GM23338 (cell line): ENCODE measurements at regions not wholly inside any gene's neighbourhood (a gene's known extent, or its start where the extent isn't known, plus 50 kb on each side); places are given as distances from the start of the nearest gene placed in this dataset.

Experiments
- ATAC-seq: fragments of 200-7000 bp; cut with Tn5 transposase; 3 replicates; pipeline ENCODE4 v1.9.1; 2020
- DNase-seq: peaks from one replicate; pipeline ENCODE4 v3.0.0-alpha.2; 2015; ENCODE audit warnings: low spot score
- H2AFZ ChIP-seq: fragments of 200-600 bp; sonication (generic); 2 replicates; pipeline ENCODE4 v1.8.0; 2016; ENCODE audit warnings: antibody characterized with exemption, mild to moderate bottlenecking, moderate library complexity
- H3F3A ChIP-seq: fragments of 200-600 bp; sonication (generic); replicated peaks from 2 replicates; pipeline ENCODE4 v1.8.0; 2017; ENCODE audit warnings: antibody characterized with exemption, mixed run types, low read depth
- H3K27ac ChIP-seq: fragments of 200-600 bp; sonication (generic); 2 replicates; pipeline ENCODE4 v1.6.1; 2016; ENCODE audit warnings: low read depth
- H3K27me3 ChIP-seq: fragments of 200-600 bp; sonication (generic); 2 replicates; pipeline ENCODE4 v1.8.0; 2016; ENCODE audit warnings: mild to moderate bottlenecking, mixed run types, moderate library complexity; ENCODE audit not compliant: insufficient read depth
- H3K36me3 ChIP-seq: fragments of 200-600 bp; sonication (generic); 2 replicates; pipeline ENCODE4 v1.8.0; 2016; ENCODE audit warnings: mild to moderate bottlenecking; ENCODE audit not compliant: insufficient read depth
- H3K4me1 ChIP-seq: fragments of 200-600 bp; sonication (generic); 2 replicates; pipeline ENCODE4 v1.8.0; 2016; ENCODE audit warnings: mild to moderate bottlenecking, moderate library complexity; ENCODE audit not compliant: insufficient read depth
- H3K4me2 ChIP-seq: fragments of 200-600 bp; sonication (generic); 2 replicates; pipeline ENCODE4 v1.7.1; 2017; ENCODE audit warnings: mixed run types
- H3K4me3 ChIP-seq: fragments of 200-600 bp; sonication (generic); 2 replicates; pipeline ENCODE4 v1.6.1; 2016; ENCODE audit warnings: mixed run types
- H3K79me2 ChIP-seq: fragments of 200-600 bp; sonication (generic); replicated peaks from 2 replicates; pipeline ENCODE4 v1.8.0; 2017; ENCODE audit warnings: mild to moderate bottlenecking; ENCODE audit not compliant: insufficient read depth
- H3K9me2 ChIP-seq: fragments of 200-600 bp; sonication (generic); 2 replicates; pipeline ENCODE4 v1.8.0; 2017; ENCODE audit not compliant: insufficient read depth
- H4K20me1 ChIP-seq: fragments of 200-600 bp; sonication (generic); replicated peaks from 2 replicates; pipeline ENCODE4 v1.8.0; 2017; ENCODE audit warnings: mild to moderate bottlenecking; ENCODE audit not compliant: insufficient read depth
- H3K27ac Mint-ChIP-seq: 2 replicates; pipeline ENCODE4 v1.8.0; 2020; ENCODE audit warnings: inconsistent platforms, mild to moderate bottlenecking, moderate library complexity, mixed read lengths
- H3K27me3 Mint-ChIP-seq: 3 replicates; pipeline ENCODE4 v1.8.0; 2022; ENCODE audit warnings: low read depth, mild to moderate bottlenecking, moderate library complexity, mixed read lengths, inconsistent platforms; ENCODE audit not compliant: insufficient read depth, poor library complexity
- H3K36me3 Mint-ChIP-seq: 3 replicates; pipeline ENCODE4 v1.8.0; 2021; ENCODE audit warnings: low read depth, mild to moderate bottlenecking, inconsistent platforms, moderate library complexity, mixed read lengths
- H3K4me1 Mint-ChIP-seq: 3 replicates; pipeline ENCODE4 v1.8.0; 2020; ENCODE audit warnings: mild to moderate bottlenecking, inconsistent platforms, mixed read lengths
- H3K4me3 Mint-ChIP-seq: 3 replicates; pipeline ENCODE4 v1.8.0; 2021; ENCODE audit warnings: moderate library complexity, mild to moderate bottlenecking, inconsistent platforms, mixed read lengths
- H3K9me3 Mint-ChIP-seq: 3 replicates; pipeline ENCODE4 v1.8.0; 2020; ENCODE audit warnings: moderate library complexity, mild to moderate bottlenecking, inconsistent platforms, mixed read lengths
- CREB1 ChIP-seq: fragments of 250-450 bp; sonication (Bioruptor Pico); IDR thresholded peaks from 2 replicates; pipeline ENCODE4 v1.5.0; 2020; ENCODE audit warnings: low read depth, mild to moderate bottlenecking, moderate library complexity
- CTCF ChIP-seq, 2 experiments: fragments of 200-600 bp in 1 of 2; sonication (generic) in 1 of 2; conservative IDR thresholded peaks; 2 replicates each; pipeline versions ENCODE4 v1.5.1 to v1.6.1; 2016 to 2017; ENCODE audit warnings: antibody characterized with exemption in 2 of 2, low read depth in 2 of 2, mild to moderate bottlenecking in 2 of 2, moderate library complexity in 1 of 2
- ETS1 ChIP-seq: IDR thresholded peaks from 2 replicates; pipeline ENCODE4 v1.6.1; 2016; ENCODE audit warnings: antibody characterized with exemption
- EZH2 ChIP-seq: fragments of 200-600 bp; sonication (generic); IDR thresholded peaks from one replicate; pipeline ENCODE4 v1.8.0; 2017; ENCODE audit warnings: antibody characterized with exemption, mild to moderate bottlenecking, low read depth; ENCODE audit not compliant: unreplicated experiment
- EZH2phosphoT487 ChIP-seq: fragments of 200-600 bp; sonication (generic); IDR thresholded peaks from one replicate; pipeline ENCODE4 v1.8.1; 2018; ENCODE audit warnings: antibody characterized with exemption; ENCODE audit not compliant: unreplicated experiment
- JUNB ChIP-seq: IDR thresholded peaks from one replicate; pipeline ENCODE4 v1.6.1; 2016; ENCODE audit warnings: antibody characterized with exemption; ENCODE audit not compliant: unreplicated experiment
- NANOG ChIP-seq: IDR thresholded peaks from 2 replicates; pipeline ENCODE4 v1.6.1; 2016; ENCODE audit warnings: antibody characterized with exemption, borderline replicate concordance
- POLR2AphosphoS5 ChIP-seq: IDR thresholded peaks from 2 replicates; pipeline ENCODE4 v1.6.1; 2016; ENCODE audit warnings: antibody characterized with exemption, low read depth
- STAT1 ChIP-seq: IDR thresholded peaks from one replicate; pipeline ENCODE4 v1.6.1; 2016; ENCODE audit warnings: antibody characterized with exemption; ENCODE audit not compliant: unreplicated experiment
- ZNF114 ChIP-seq: fragments of 250-450 bp; sonication (Bioruptor Pico); IDR thresholded peaks from 2 replicates; pipeline ENCODE4 v1.5.0; 2020; ENCODE audit warnings: mild to moderate bottlenecking, moderate library complexity
- ZNF331 ChIP-seq: fragments of 250-450 bp; sonication (Bioruptor Pico); IDR thresholded peaks from 2 replicates; pipeline ENCODE4 v1.5.0; 2020; ENCODE audit warnings: low read depth, mild to moderate bottlenecking, moderate library complexity

- no peaks in the 10 kb centered on the region for H3K79me2 ChIP-seq
- peak overlapping the region; percentile 74; the same call in 1 of the 2 replicates for H2AFZ ChIP-seq
- H3K27me3 ChIP-seq: no peaks in the 10 kb centered on the region
- H3K4me1 ChIP-seq: peaks cover 41% of the 10 kb centered on the region
- H3K36me3 ChIP-seq: no peaks in the 10 kb centered on the region
- peaks cover 27% of the 10 kb centered on the region for H3K36me3 Mint-ChIP-seq
- peak overlapping the region; percentile 7 for H3K4me2 ChIP-seq
- DNase-seq (peak; percentile 39), ATAC-seq (peak; percentile 61)
- peaks cover 27% of the 10 kb centered on the region for H3K9me3 Mint-ChIP-seq
- peak overlapping the region; percentile 40; the same call in 1 of the 2 replicates for H3K27ac ChIP-seq
- H3K9me2 ChIP-seq: peaks cover 9% of the 10 kb centered on the region; the same call in 1 of the 2 replicates
- H3K4me1 Mint-ChIP-seq: peaks cover 39% of the 10 kb centered on the region
- H3K27ac Mint-ChIP-seq: peak overlapping the region; percentile 25; the same call in 1 of the 2 replicates
- H3F3A ChIP-seq: no peaks in the 10 kb centered on the region
- peak in 1 of 2 experiments; percentile 22; a peak in 2 of 4 replicates for TF ChIP-seq CTCF (conservative IDR thresholded peaks at IDR 0.05; ENCODE audit: low read depth in 2 of 2)
- TF ChIP-seq ETS1: no peak
- peaks cover 12% of the 10 kb centered on the region for H3K27me3 Mint-ChIP-seq
- H3K4me3 ChIP-seq: no peak overlapping the region
- no peaks in the 10 kb centered on the region for H4K20me1 ChIP-seq
- H3K4me3 Mint-ChIP-seq: no peak overlapping the region
Measured at GRCh38 chr21:17903029-17903806, 84.1 kb upstream of the C21orf91 start.

GRCh38 chr21:17901458-17902079, 82.4 kb upstream of the C21orf91 start:
- peaks cover 40% of the 10 kb centered on the region for H3K36me3 Mint-ChIP-seq
- Histone ChIP-seq H3K27ac (peak overlapping the region; percentile 52; the same call in 1 of the 2 replicates), H3K4me2 (no peak overlapping the region), H3K9me2 (peaks cover 16% of the 10 kb centered on the region; the same call in 1 of the 2 replicates), H3K27me3 (no peaks in the 10 kb centered on the region), H3K36me3 (no peaks in the 10 kb centered on the region), H3K79me2 (no peaks in the 10 kb centered on the region), H4K20me1 (no peaks in the 10 kb centered on the region), H3K4me1 (peaks cover 41% of the 10 kb centered on the region), H3K4me3 (no peak overlapping the region), H2AFZ (peak overlapping the region; percentile 93), H3F3A (no peaks in the 10 kb centered on the region)
- TF ChIP-seq CREB1 (CRISPR knock-in tag) (no peak), ETS1 (no peak), POLR2AphosphoS5 (no peak), ZNF114 (no peak), CTCF (conservative IDR thresholded peaks at IDR 0.05; ENCODE audit: low read depth in 2 of 2) (no peak), ZNF331 (no peak), NANOG (no peak), EZH2phosphoT487 (no peak), JUNB (no peak), STAT1 (no peak), EZH2 (no peak)
- peaks cover 39% of the 10 kb centered on the region for H3K4me1 Mint-ChIP-seq
- H3K4me3 Mint-ChIP-seq: peak overlapping the region; percentile 6; the same call in 1 of the 3 replicates
- H3K27me3 Mint-ChIP-seq: peaks cover 12% of the 10 kb centered on the region
- DNase-seq: no peak
- peak overlapping the region; percentile 88 for H3K27ac Mint-ChIP-seq
- no peak for ATAC-seq
- peaks cover 41% of the 10 kb centered on the region for H3K9me3 Mint-ChIP-seq
